Putamen (tissue), 1 donor: ENCODE measurements at regions not wholly inside any gene's neighbourhood (a gene's known extent, or its start where the extent isn't known, plus 50 kb on each side); places are given as distances from the start of the nearest gene placed in this dataset.

Source experiments
- DNase-seq: peaks from one replicate; pipeline ENCODE4 v3.0.0-alpha.2; 2016; ENCODE audit warnings: low spot score

DNA sequence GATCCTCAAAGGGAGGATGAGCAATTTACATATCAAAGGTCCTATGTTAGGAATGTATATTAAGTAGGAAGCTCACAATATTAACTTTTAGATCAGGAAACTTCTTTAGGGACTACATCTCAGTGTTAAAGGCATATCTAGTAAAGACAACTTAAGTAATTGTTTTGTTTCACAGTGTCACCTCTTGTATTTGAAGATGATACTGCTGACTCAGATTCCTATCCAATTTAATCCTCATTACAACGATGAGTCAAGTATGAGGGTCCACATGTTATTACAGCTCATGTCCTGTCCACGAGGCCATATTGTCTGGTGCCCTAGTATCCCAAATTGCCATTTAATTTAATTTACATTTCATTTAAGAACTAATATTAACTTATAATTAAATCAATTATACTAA is 523.9 kb downstream of the CCDC85A start:
- no peak for DNase-seq

GRCh38 chr2:56709181-56709580 is 525.4 kb downstream of the CCDC85A start:
- DNase-seq = no peak

GRCh38 chr2:56713161-56713676 is 529.4 kb downstream of the CCDC85A start:
- DNase-seq = no peak

DNA sequence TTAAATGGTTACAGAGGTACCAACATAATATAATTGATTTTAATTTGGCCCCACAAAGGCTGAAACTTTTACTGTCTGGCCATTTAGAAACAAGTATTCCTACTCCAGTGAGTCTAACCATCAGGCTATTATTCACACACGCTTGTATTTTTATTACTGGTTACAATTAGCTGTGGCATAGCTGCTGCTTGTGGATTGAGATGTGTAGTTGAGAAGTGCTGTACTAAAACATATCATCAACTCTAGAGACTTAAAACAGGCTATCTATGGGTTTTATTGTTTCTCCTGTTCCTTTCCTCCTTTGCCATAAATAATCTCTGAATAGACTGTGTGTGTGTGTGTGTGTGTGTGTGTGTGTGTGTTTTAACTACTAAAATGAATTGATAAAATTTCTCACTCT is 530.2 kb downstream of the CCDC85A start:
- no peak for DNase-seq

- no peak for DNase-seq
Observed at GRCh38 chr2:56714400-56714799, 530.6 kb downstream of the CCDC85A start.

- DNase-seq = no peak
Observed at GRCh38 chr2:56715683-56716082, 531.9 kb downstream of the CCDC85A start.

GRCh38 chr2:56718413-56718812 is 534.6 kb downstream of the CCDC85A start:
- DNase-seq = no peak

GRCh38 chr2:56729212-56729611 is 545.4 kb downstream of the CCDC85A start:
- DNase-seq = no peak

DNA sequence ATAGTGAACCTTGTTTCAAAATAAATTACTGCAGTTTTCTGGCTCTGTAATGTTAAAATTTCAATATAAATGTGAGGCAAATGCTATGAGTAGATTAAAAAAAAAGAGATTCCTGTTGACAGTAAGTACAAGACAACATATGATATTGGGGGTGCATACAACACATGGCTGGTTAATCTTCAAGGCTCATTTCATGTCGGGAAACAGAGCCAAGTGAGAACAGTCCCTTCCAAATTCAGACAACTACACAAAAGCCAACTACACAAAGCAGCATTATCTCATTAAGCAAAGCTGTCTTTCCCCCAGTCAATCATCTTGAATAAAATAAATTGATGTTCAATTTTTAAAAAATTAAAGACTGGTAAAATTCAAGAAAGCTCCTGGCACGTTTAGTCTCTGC is 549.2 kb downstream of the CCDC85A start:
- no peak for DNase-seq

DNA sequence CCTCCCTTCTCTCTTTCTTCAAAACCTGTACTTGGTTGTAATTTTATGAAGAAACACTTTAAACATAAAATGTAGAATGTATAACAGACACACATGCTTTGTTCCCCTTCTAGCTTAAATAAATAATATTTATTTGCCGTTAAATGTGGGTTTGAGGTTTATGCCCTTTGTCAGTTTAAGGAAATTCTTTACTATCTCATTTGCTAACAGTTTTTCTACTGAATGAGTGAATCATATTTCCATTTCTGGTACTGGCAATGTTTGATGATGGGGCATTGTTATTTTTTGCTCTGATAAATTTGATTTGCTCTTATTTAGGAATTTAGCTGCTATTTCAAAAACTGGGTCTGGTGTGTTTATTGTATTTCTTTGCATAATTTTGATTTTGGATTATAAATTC is 555.6 kb downstream of the CCDC85A start:
- DNase-seq = no peak

- no peak for DNase-seq
Observed at GRCh38 chr2:56741601-56742102, 557.9 kb downstream of the CCDC85A start.

DNA sequence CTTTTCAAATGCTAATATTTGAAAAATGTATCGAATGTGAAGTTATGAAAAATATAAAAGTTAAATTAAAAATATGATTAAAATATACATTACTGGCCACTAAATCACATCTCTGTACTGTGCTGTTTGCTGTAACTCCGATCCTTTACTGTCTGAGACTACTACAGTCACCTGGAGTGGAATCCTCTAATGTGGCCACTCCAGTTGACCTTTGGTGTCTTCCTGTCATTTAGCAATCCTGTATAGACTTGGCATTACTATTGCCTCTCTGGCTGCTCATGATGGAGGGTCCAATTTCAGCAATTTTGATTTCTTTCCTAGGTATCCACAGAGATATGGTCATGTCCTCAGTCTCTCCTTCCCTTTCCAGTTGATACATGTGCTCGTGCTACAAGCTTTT is 560.0 kb downstream of the CCDC85A start:
- no peak for DNase-seq

DNA sequence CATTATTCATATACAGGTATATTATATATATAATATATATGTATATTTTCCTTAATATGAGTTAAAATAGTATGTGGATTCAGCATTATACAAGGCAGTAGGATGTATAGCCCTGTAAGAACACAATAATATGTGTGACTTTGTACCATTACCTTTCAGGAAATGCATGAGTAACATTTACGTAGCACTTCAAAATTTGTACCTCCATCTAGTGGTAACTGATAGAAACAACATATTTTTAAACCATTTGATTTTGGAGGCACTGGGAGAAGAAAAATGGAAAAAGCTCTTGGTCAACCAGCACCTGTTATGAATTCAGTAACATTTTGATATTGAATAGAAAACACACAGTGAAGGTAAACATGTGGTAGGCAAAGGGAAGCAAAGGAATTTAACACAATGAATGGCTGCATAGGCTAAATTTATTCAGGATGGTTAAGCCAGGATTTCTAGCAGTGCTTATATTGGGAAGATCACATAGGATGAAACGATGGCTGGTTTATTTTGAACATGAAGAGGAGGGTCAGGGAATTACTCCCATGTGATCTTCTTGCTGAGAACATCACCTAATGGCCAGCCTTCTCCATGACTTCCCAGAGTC is 565.5 kb downstream of the CCDC85A start:
- DNase-seq = no peak

DNA sequence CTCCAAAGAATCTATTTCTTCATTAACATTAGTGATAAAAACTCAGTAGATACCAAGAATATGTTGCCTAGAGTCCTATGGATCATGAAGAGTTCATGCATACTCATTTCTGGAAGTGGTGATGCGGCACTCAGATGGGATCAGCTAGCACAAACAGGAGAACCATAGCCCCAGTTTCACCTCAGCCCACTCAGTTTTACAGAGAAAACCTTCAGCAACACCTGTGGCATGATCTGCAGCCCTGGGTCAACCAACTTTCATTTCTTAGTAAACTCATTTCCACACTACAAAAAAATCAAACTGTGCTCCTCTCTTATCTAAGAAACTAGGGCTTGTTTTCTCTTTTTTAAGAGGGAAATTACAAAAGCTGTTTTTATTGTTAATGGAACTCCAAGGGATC is 569.4 kb downstream of the CCDC85A start:
- no peak for DNase-seq

DNA sequence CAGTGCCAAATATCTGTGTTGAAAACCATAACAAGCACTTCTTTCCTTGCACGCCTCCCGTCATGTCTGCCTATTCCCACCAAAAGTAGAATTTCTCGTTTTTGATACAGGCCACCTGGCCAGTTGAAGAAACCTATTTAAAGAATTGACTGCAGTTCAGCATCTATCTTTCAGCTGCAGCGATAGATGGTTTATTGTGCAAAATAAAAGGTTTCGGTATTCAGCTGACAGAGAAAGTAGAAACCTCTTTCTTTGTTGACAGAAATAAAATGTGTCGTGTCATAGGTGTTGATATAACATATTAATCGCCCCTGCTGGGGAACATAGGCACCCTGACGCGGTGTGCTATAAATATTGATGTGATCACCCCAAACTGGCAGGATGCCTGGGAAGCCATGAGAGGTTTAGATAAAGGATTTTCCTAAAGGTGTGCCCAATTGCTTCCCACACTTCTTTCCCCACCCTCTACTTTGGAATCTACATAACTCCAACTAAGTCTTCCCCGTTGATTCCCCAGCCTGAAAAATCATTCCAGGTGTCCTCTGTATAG is 570.4 kb downstream of the CCDC85A start:
- no peak for DNase-seq

GRCh38 chr2:56754627-56755026 is 570.8 kb downstream of the CCDC85A start:
- no peak for DNase-seq

- no peak for DNase-seq
Observed at GRCh38 chr2:56757884-56758545, 574.2 kb downstream of the CCDC85A start.

DNA sequence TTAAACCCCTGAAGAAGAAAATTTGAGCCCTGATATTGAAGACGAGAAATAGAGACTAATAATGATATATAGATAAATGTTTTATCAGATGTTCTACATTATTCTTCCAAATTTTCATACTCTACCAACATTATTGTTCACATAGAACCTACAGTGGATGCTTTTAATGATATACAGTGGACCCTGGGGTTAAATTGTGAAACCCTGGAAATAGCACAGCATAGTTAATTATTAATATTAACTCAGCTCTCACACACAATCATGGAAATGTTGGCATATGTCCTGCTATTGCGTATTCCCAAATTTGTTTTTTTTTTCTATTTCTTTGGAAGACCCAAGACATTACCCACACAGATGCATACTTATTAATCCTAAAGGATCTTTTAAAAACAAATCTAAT is 579.9 kb downstream of the CCDC85A start:
- no peak for DNase-seq

GRCh38 chr2:56768973-56769372 is 585.2 kb downstream of the CCDC85A start:
- no peak for DNase-seq

DNA sequence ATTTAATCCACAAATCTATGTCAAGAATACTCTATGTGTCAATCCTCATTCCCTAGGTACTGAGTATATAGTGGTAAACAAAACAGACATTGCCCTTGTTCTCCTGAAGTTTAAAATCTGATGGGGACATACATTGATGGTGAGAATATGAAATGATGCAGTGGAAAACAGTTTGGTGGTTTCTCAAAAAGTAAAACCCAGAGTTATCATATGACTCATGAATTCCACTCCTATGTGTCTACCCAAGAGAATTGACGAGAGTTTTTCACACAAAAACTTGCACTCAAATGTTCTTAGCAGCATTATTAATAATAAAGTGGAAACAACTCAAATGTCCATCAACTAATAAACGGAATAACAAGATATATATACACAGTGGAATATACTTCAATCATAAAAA is 586.7 kb downstream of the CCDC85A start:
- DNase-seq = no peak

DNA sequence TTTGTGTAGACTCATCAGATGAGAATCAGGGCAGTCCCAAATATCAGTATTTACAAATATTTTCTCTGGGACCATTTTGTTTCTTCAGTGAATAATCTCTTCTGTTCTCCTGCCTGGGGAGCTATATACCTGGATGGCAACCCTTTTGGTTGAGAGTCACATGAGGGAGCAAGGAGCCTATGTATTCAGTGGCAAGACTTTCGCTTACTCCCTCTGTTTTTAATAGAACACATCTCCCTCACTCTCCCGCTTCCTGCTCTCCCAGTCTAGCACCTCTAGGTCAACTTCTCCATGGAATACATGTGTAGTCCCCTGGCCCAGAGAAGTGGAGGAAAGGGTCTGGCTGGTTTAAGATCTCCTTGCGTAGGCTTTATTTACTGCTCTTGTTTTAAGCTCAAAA is 600.3 kb downstream of the CCDC85A start:
- no peak for DNase-seq

- no peak for DNase-seq
Observed at GRCh38 chr2:56801214-56801613, 617.4 kb downstream of the CCDC85A start.

DNA sequence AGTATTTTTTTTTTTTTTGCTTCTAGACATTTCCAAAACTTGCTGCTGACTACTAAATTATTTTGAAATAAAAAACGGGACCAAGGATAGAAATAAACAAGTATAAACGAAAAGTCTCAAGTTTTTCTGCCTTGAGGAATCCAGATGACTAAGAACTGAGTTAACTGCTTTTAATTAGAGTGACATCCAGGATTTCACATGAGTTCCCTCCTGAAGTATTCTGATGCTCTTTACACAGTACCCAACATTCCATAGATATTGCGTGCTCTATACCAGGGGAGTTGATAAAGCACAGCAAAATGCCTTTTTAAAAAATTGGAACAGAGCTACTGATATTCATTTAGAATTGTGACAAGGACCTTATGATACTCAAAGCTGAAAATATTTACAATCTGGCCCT is 618.0 kb downstream of the CCDC85A start:
- DNase-seq = no peak
